Lower lobe of right lung (tissue), 2 donors: ENCODE measurements at regions not wholly inside any gene's neighbourhood (a gene's known extent, or its start where the extent isn't known, plus 50 kb on each side); places are given as distances from the start of the nearest gene placed in this dataset.

Experiments
- ATAC-seq, 2 donors: fragments of 200-7000 bp; cut with Tn5 transposase; one replicate each; pipeline ENCODE4 v1.9.1; 2020 to 2022; ENCODE audit warnings: mild to moderate bottlenecking in 2 of 2, moderate library complexity in 2 of 2
- DNase-seq: peaks from one replicate; pipeline ENCODE4 v3.0.0-alpha.2; 2020
- H3K27ac ChIP-seq: fragments of 200-600 bp; one replicate; pipeline ENCODE4 v1.8.0; 2022
- H3K27me3 ChIP-seq: fragments of 200-600 bp; one replicate; pipeline ENCODE4 v1.8.0; 2022; ENCODE audit warnings: low read depth
- H3K36me3 ChIP-seq: fragments of 200-600 bp; one replicate; pipeline ENCODE4 v1.8.0; 2022; ENCODE audit warnings: mild to moderate bottlenecking
- H3K4me1 ChIP-seq: fragments of 200-600 bp; one replicate; pipeline ENCODE4 v1.8.0; 2022
- H3K4me3 ChIP-seq: fragments of 200-600 bp; one replicate; pipeline ENCODE4 v1.8.0; 2022; ENCODE audit warnings: mild to moderate bottlenecking
- H3K9me3 ChIP-seq: fragments of 200-600 bp; one replicate; pipeline ENCODE4 v1.8.0; 2022
- intact Hi-C: fragments of 100-400 bp; cut with DNase I; formaldehyde crosslinking; loops from one replicate; pipeline ENCODE4 v1.11.0; 2022
- TF ChIP-seq, protein P1 (sequence below): fragments of 200-600 bp; IDR thresholded peaks from one replicate; pipeline ENCODE4 v1.8.0; 2022; ENCODE audit warnings: antibody characterized with exemption, mild to moderate bottlenecking
- donor health status: DM: no; HTN: yes; CAD: no; lungs with severe emphysema.

DNA sequence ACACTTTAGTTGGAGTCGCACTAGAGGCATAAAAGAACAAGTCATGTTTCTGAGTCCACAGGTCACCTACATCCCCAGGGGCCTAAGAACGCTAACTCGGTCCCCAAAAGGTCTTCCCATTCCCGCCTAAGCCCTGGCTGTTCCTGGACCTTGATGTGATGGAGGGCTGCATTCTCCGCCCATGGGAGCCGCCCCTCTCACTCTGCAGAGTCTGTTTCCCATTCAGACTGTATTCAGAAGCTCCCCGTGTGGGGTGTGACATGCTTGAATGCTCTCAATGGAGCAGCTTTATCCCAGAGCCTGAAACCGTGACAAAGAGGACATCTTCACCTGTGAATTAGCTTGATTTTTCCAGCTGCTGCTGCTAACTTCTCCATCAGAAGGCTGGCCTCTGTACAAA lies 319.0 kb upstream of the KLHL29 start:
- Histone ChIP-seq H3K9me3 (no peaks in the 10 kb centered on the region), H3K4me1 (no peaks in the 10 kb centered on the region), H3K27ac (no peak overlapping the region), H3K4me3 (no peak overlapping the region), H3K27me3 (no peaks in the 10 kb centered on the region), H3K36me3 (no peaks in the 10 kb centered on the region)
- DNase-seq (no peak), ATAC-seq (peak; percentile 13 to 16)
- TF ChIP-seq, protein P1, sequence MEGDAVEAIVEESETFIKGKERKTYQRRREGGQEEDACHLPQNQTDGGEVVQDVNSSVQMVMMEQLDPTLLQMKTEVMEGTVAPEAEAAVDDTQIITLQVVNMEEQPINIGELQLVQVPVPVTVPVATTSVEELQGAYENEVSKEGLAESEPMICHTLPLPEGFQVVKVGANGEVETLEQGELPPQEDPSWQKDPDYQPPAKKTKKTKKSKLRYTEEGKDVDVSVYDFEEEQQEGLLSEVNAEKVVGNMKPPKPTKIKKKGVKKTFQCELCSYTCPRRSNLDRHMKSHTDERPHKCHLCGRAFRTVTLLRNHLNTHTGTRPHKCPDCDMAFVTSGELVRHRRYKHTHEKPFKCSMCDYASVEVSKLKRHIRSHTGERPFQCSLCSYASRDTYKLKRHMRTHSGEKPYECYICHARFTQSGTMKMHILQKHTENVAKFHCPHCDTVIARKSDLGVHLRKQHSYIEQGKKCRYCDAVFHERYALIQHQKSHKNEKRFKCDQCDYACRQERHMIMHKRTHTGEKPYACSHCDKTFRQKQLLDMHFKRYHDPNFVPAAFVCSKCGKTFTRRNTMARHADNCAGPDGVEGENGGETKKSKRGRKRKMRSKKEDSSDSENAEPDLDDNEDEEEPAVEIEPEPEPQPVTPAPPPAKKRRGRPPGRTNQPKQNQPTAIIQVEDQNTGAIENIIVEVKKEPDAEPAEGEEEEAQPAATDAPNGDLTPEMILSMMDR, result no peak
- intact Hi-C loops, result no loop called here

DNA sequence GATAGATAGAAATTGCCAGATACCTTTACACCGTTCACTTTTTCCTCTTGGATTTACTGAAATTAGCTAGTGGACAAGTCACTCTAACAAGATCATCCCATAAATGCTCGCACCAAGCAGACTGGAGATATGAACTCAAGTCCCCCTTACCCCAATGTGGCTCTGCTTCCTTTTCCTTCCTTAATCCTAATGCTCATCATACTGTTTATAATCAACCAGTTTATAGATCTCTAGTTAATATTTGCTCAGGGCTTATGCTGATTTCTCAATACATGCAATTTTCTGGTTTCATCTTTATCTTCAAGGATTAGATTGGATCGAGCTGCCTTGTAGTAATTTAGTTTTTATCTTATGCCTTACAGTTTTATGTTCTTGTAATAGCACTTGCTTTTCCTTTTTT lies 318.3 kb upstream of the KLHL29 start:
- TF ChIP-seq, protein P1, result no peak
- no peaks in the 10 kb centered on the region for H3K27me3 ChIP-seq
- no peak overlapping the region for H3K4me3 ChIP-seq
- no peaks in the 10 kb centered on the region for H3K4me1 ChIP-seq
- H3K9me3 ChIP-seq, result no peaks in the 10 kb centered on the region
- no peaks in the 10 kb centered on the region for H3K36me3 ChIP-seq
- no peak for DNase-seq
- no peak for ATAC-seq
- H3K27ac ChIP-seq, result no peak overlapping the region
- intact Hi-C loops, result no loop called here

DNA sequence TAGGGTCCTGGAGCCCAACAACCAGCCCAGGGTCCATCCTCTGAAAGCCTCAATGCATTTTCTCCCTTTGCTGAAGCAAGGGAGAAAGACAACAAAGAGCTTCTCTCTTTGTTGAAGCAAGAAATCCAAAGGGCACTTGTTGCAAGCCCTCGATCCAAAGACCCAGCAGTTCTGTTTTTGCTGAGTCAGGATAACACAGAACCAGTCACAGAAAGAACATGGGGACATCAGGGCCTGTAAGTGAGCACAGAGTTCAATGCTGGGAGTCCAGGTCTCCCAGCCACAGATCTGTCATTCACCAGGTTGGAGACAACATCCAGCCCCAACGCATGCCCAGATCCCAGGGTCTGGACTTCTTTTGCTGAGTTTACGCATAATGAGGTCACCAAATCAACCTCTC lies 315.8 kb upstream of the KLHL29 start:
- ATAC-seq, result no peak

DNA sequence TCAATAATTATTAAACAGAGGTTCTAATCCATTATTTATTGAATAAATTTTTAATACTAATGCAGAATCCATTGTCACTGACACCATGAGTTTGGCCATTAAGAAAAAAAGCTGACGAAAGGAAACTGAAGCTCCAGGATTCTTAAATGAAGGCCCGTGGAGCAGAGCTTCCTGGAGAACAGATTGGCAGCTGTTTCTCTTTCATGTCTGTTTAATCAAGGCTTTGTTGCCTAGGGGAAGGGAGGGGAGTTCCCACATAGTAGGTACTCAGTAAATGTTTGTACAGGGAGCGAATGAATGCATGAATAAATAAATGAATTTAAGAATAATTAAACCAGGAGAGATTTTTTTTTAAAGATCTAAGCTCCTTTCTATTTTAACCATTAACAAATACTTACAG lies 315.1 kb upstream of the KLHL29 start:
- intact Hi-C loops, result no loop called here
- TF ChIP-seq, protein P1, result no peak
- no peak for DNase-seq
- no peak for ATAC-seq
- no peaks in the 10 kb centered on the region for H3K27me3 ChIP-seq
- no peaks in the 10 kb centered on the region for H3K9me3 ChIP-seq
- no peaks in the 10 kb centered on the region for H3K36me3 ChIP-seq
- H3K4me3 ChIP-seq, result no peak overlapping the region
- no peaks in the 10 kb centered on the region for H3K4me1 ChIP-seq
- H3K27ac ChIP-seq, result no peak overlapping the region

More for the DNA sequence above, 315.8 kb upstream of the KLHL29 start:
- no peak for DNase-seq
- Histone ChIP-seq H3K27me3 (no peaks in the 10 kb centered on the region), H3K4me1 (no peaks in the 10 kb centered on the region), H3K9me3 (no peaks in the 10 kb centered on the region), H3K4me3 (no peak overlapping the region), H3K27ac (no peak overlapping the region), H3K36me3 (no peaks in the 10 kb centered on the region)
- intact Hi-C loops, result no loop called here
- TF ChIP-seq, protein P1, result no peak

DNA sequence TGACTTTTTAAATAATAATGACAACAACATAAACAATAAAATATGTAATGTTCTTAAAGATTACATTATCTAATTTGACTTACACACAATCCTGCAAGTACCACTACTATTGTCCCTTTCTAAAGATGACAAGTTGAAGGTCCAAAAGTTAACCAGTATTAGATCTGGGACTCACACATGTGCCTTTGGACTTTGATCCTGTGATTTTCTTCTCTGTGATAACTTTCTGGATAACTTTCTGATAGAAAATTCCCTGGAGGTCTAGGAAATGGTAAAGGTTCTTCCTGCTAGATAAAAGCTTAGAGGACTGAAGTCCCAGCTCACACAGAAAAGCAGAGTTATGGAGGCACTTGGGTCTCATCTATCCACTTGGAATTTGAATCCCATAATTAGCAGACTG lies 311.9 kb upstream of the KLHL29 start:
- Histone ChIP-seq H3K9me3 (no peaks in the 10 kb centered on the region), H3K27me3 (no peaks in the 10 kb centered on the region), H3K4me3 (no peak overlapping the region), H3K4me1 (no peaks in the 10 kb centered on the region), H3K27ac (no peak overlapping the region), H3K36me3 (no peaks in the 10 kb centered on the region)
- ATAC-seq, result no peak
- intact Hi-C loops, result no loop called here
- TF ChIP-seq, protein P1, result no peak
- DNase-seq, result no peak

DNA sequence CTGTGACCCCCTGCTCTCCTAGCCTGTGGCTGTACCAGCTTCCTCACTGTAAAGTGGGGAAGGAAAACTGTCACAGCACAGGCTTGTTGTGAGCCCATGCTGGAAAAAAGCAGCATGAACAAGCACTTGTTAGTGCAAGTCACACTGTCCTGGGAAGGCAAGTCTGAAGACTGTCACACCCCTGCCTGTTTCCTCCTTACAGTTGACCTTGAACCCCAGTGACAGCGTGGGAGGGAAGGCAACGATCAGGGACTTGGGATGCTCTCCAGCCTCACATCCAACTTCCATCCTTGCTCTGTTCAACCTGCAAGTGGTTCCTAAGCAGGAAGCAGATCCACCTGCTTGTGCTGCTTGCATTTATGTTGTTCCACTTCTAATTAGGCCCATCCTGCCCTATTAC lies 311.3 kb upstream of the KLHL29 start:
- no peaks in the 10 kb centered on the region for H3K4me1 ChIP-seq
- no peaks in the 10 kb centered on the region for H3K9me3 ChIP-seq
- H3K27ac ChIP-seq, result no peak overlapping the region
- ATAC-seq (no peak), DNase-seq (no peak)
- intact Hi-C loops, result no loop called here
- no peaks in the 10 kb centered on the region for H3K27me3 ChIP-seq
- no peaks in the 10 kb centered on the region for H3K36me3 ChIP-seq
- H3K4me3 ChIP-seq, result no peak overlapping the region
- TF ChIP-seq, protein P1, result no peak
